Pancreas (tissue), 10 donors: ENCODE measurements at regions not wholly inside any gene's neighbourhood (a gene's known extent, or its start where the extent isn't known, plus 50 kb on each side); places are given as distances from the start of the nearest gene placed in this dataset.

Source experiments
- ATAC-seq, 4 donors: fragments of 200-7000 bp; cut with Tn5 transposase; one replicate each; pipeline versions ENCODE4 v1.8.0 to v1.9.1; 2020; ENCODE audit warnings: mild to moderate bottlenecking in 4 of 4, moderate library complexity in 4 of 4
- DNase-seq, 6 donors: peaks; one replicate each; pipeline ENCODE4 v3.0.0-alpha.2; 2020
- FAIRE-seq: peaks from 2 replicates; lab custom pipeline; 2012; peaks lifted over from hg19 to GRCh38; lab: Jason Lieb, UNC
- H3K27ac ChIP-seq, 4 donors: fragments of 200-600 bp; sonication (generic); 1 replicate in 3 of 4; 2 replicates in 1 of 4; pipeline versions ENCODE4 v1.5.0 to v1.8.0; 2020
- H3K27me3 ChIP-seq, 4 donors: fragments of 200-600 bp; one replicate each; pipeline ENCODE4 v1.8.0; 2021
- H3K36me3 ChIP-seq, 3 donors: fragments of 200-600 bp; sonication (generic) in 1 of 3; one replicate each; pipeline versions ENCODE4 v1.5.0 to v1.8.0; 2020 to 2021
- H3K4me1 ChIP-seq, 3 donors: fragments of 200-600 bp; one replicate each; pipeline ENCODE4 v1.8.0; 2021
- H3K4me3 ChIP-seq, 4 donors: fragments of 200-600 bp; sonication (generic) in 2 of 4; one replicate each; pipeline versions ENCODE4 v1.5.0 to v1.8.0; 2020 to 2021
- H3K9me3 ChIP-seq, 4 donors: fragments of 200-600 bp; one replicate each; pipeline ENCODE4 v1.8.0; 2021
- CTCF ChIP-seq, 4 donors: fragments of 200-600 bp; sonication (generic) in 3 of 4; IDR thresholded peaks; one replicate each; pipeline versions ENCODE4 v1.5.0 to v1.8.0; 2021; ENCODE audit warnings: antibody characterized with exemption in 4 of 4
- WGBS, 2 donors: extraction: QIAGEN DNeasy Blood & Tissue Kit; methylation state at CpG; one replicate each; pipeline ENCODE4 v1.1.7; 2013; 5-methylcytosine and 5-hydroxymethylcytosine counted together
- intact Hi-C, 3 donors: fragments of 100-400 bp; cut with DNase I; formaldehyde crosslinking; loops; one replicate each; pipeline versions ENCODE4 v1.11.1 to v1.14.2; 2022
- donor health status: healthy with polysubstance abuse.
- donor health status: DM: no; HTN: no; CAD: no; lungs with moderate emphysema.
- donor health status: DM: no; HTN: no; CAD: no.
- donor health status: control.
- donor health status: control.
- donor health status: Bipolar disorder and iron deficiency.
- donor health status: DM: yes; HTN: yes; CAD: no.
- donor health status: DM: no; HTN: no; CAD: no.
- donor health status: DM: no; HTN: no; CAD: no.
- donor health status: DM: yes; HTN: yes; CAD: no.

GRCh38 chr2:59694176-59694575, 859.3 kb downstream of the BCL11A start:
- H3K27me3 ChIP-seq = no peaks in the 10 kb centered on the region
- H3K36me3 ChIP-seq = no peaks in the 10 kb centered on the region
- no peak for TF ChIP-seq CTCF (IDR thresholded peaks at IDR 0.05)
- intact Hi-C loops = no loop called here
- 71 to 77% methylated on average over 1 of the region's 1 CpG for WGBS, 2 donors
- H3K4me1 ChIP-seq = no peaks in the 10 kb centered on the region
- ATAC-seq (no peak), FAIRE-seq (no peak), DNase-seq (no peak)
- H3K27ac ChIP-seq = no peak overlapping the region
- no peaks in the 10 kb centered on the region for H3K9me3 ChIP-seq
- no peak overlapping the region for H3K4me3 ChIP-seq

DNA sequence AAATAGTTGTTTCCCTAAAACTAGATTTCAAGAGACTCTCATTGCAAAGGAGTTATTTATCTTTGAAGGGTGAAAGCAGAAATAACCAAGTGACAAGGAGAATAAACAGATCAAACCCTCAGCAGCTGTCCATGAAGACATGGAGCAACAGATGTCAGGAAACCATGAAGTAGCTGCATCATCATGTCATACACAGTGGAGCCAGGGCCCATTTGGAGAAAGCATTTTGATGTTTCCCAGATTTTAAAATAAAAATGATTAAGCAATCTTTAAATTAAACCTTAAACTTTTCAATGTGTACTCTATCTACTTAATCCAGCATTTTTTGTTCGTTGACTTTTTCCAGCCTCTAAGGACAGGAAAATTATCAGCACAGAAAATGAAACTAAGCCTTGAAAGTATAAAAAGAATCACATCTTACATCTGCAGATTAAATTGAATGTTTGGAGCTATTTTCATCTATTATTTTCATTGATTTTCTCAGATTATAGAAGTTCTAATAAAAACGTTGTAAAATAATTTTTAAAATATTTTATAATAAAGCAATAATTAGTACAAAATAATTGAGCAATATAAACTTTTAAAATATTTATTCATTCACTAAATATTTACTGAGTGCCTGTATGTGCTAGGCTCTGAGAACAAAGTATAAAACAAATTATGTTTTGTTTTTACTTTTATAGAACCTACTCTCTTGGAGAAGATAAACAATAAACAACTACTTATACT, 860.1 kb downstream of the BCL11A start:
- TF ChIP-seq CTCF (IDR thresholded peaks at IDR 0.05) = no peak
- DNase-seq = no peak
- H3K27ac ChIP-seq = no peak overlapping the region
- no peak overlapping the region for H3K4me3 ChIP-seq
- H3K27me3 ChIP-seq = no peaks in the 10 kb centered on the region
- WGBS, 2 donors = 37 to 57% methylated on average over 2 of the region's 2 CpGs
- FAIRE-seq = peak; percentile 20
- no peaks in the 10 kb centered on the region for H3K4me1 ChIP-seq
- no peaks in the 10 kb centered on the region for H3K9me3 ChIP-seq
- intact Hi-C loops = no loop called here
- no peak for ATAC-seq
- H3K36me3 ChIP-seq = no peaks in the 10 kb centered on the region

GRCh38 chr2:59691518-59692190, 861.8 kb downstream of the BCL11A start:
- Histone ChIP-seq H3K27ac (no peak overlapping the region), H3K4me3 (no peak overlapping the region), H3K4me1 (no peaks in the 10 kb centered on the region), H3K9me3 (no peaks in the 10 kb centered on the region), H3K27me3 (no peaks in the 10 kb centered on the region), H3K36me3 (no peaks in the 10 kb centered on the region)
- no peak for TF ChIP-seq CTCF (IDR thresholded peaks at IDR 0.05)
- ATAC-seq = no peak
- no peak for FAIRE-seq
- no peak for DNase-seq
- intact Hi-C loops = no loop called here
- 65 to 75% methylated on average over 3 of the region's 3 CpGs for WGBS, 2 donors

DNA sequence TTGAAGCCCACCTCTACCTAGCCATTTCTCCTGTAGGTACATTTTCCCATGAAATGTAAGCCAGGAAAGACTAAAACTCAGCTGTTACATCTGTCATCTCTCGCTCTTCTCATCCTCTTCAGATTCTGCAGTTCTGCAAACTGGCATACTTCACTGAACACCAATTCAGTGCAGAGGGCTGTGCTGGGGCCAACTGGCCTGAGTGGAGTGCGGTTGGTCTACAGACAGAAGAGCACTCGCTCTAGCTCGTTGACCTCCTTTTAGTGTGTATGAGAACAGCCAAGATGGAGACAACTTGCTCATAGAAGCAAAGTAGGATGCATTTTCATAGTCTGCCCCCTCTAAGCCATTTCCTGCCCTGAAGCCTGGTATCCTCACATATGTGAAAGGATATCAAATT, 862.6 kb downstream of the BCL11A start:
- DNase-seq (no peak), FAIRE-seq (no peak), ATAC-seq (no peak)
- H3K27me3 ChIP-seq = no peaks in the 10 kb centered on the region
- H3K27ac ChIP-seq = no peak overlapping the region
- WGBS, 2 donors = 84 to 86% methylated on average over 4 of the region's 4 CpGs
- no peaks in the 10 kb centered on the region for H3K36me3 ChIP-seq
- no peak overlapping the region for H3K4me3 ChIP-seq
- H3K4me1 ChIP-seq = no peaks in the 10 kb centered on the region
- no peak for TF ChIP-seq CTCF (IDR thresholded peaks at IDR 0.05)
- intact Hi-C loops = no loop called here
- H3K9me3 ChIP-seq = no peaks in the 10 kb centered on the region

DNA sequence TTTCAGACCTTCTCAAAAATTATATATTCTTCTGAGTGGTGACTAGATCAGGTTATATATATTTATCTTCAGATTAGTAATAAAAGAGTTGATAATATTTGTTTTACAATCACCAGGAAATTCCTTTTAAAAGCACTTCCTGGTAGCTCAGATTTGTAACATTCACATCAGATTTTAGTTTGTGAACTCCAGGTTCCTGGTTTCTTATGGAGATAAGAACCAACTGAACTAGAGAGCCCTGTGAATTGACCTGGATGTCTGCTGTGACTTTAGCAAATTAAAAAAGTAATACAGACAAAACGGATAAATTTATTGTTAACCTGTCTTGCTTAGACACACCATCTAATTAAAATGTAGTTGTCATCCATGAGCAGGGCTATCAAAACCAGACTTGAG, 868.7 kb downstream of the BCL11A start:
- no peak for DNase-seq
- TF ChIP-seq CTCF (IDR thresholded peaks at IDR 0.05) = no peak
- intact Hi-C loops = no loop called here
- H3K9me3 ChIP-seq = no peaks in the 10 kb centered on the region
- peaks cover 0 to 4% (median 0%) of the 10 kb centered on the region in 3 donors for H3K4me1 ChIP-seq
- H3K36me3 ChIP-seq = no peaks in the 10 kb centered on the region
- WGBS, 2 donors = 43 to 52% methylated on average over 1 of the region's 1 CpG
- peak in 3 of 4 donors; percentile 41 to 60 (median 56) for ATAC-seq
- H3K27ac ChIP-seq = peak overlapping the region in 2 of 4 donors; percentile 0 to 17
- H3K4me3 ChIP-seq = no peak overlapping the region
- H3K27me3 ChIP-seq = no peaks in the 10 kb centered on the region
- FAIRE-seq = no peak
